MM.1S (cell line): ENCODE measurements at regions not wholly inside any gene's neighbourhood (a gene's known extent, or its start where the extent isn't known, plus 50 kb on each side); places are given as distances from the start of the nearest gene placed in this dataset.

Experiments used
- DNase-seq: peaks from one replicate; pipeline ENCODE4 v3.0.0-alpha.2; 2015
- H2AFZ ChIP-seq: fragments of 300-600 bp; sonication (generic); 2 replicates; pipeline ENCODE4 v1.6.0; 2016; ENCODE audit warnings: antibody characterized with exemption, low read length
- H3F3A ChIP-seq: fragments of 300-600 bp; sonication (generic); 2 replicates; pipeline ENCODE4 v1.6.1; 2016; ENCODE audit warnings: mild to moderate bottlenecking, antibody characterized with exemption, low read length, moderate library complexity, mixed read lengths; ENCODE audit not compliant: insufficient read depth
- H3K27ac ChIP-seq: fragments of 300-600 bp; sonication (generic); 2 replicates; pipeline ENCODE4 v1.5.1; 2016; ENCODE audit warnings: mild to moderate bottlenecking, low read length
- H3K27me3 ChIP-seq: fragments of 300-600 bp; sonication (generic); replicated peaks from 2 replicates; pipeline ENCODE4 v1.6.0; 2016; ENCODE audit warnings: low read length; ENCODE audit not compliant: insufficient read depth
- H3K36me3 ChIP-seq: fragments of 300-600 bp; sonication (generic); replicated peaks from 2 replicates; pipeline ENCODE4 v1.6.1; 2016; ENCODE audit warnings: mild to moderate bottlenecking, low read length, mixed read lengths; ENCODE audit not compliant: insufficient read depth
- H3K4me1 ChIP-seq: fragments of 300-600 bp; sonication (generic); 2 replicates; pipeline ENCODE4 v1.6.1; 2016; ENCODE audit warnings: low read length, mixed read lengths
- H3K4me2 ChIP-seq: fragments of 300-600 bp; sonication (generic); 2 replicates; pipeline ENCODE4 v1.6.0; 2016; ENCODE audit warnings: low read depth, low read length
- H3K4me3 ChIP-seq: fragments of 300-600 bp; sonication (generic); 2 replicates; pipeline ENCODE4 v1.5.1; 2016; ENCODE audit warnings: low read length, mixed read lengths
- H3K79me2 ChIP-seq: fragments of 300-600 bp; sonication (generic); 2 replicates; pipeline ENCODE4 v1.6.1; 2016; ENCODE audit warnings: mixed run types, low read length, mixed read lengths
- H3K9ac ChIP-seq: fragments of 300-600 bp; sonication (generic); 2 replicates; pipeline ENCODE4 v1.6.1; 2016; ENCODE audit warnings: low read length, mixed read lengths
- H3K9me2 ChIP-seq: fragments of 300-600 bp; sonication (generic); replicated peaks from 2 replicates; pipeline ENCODE4 v1.6.1; 2016; ENCODE audit warnings: mild to moderate bottlenecking, low read length, mixed read lengths; ENCODE audit not compliant: insufficient read depth
- H3K9me3 ChIP-seq: fragments of 300-600 bp; sonication (generic); replicated peaks from 2 replicates; pipeline ENCODE4 v1.6.1; 2016; ENCODE audit warnings: mild to moderate bottlenecking, low read length, mixed read lengths; ENCODE audit not compliant: insufficient read depth
- H4K20me1 ChIP-seq: fragments of 300-600 bp; sonication (generic); 2 replicates; pipeline ENCODE4 v1.6.1; 2016; ENCODE audit warnings: mild to moderate bottlenecking, low read length, moderate library complexity, mixed read lengths; ENCODE audit not compliant: insufficient read depth
- CTCF ChIP-seq: fragments of 300-600 bp; sonication (generic); IDR thresholded peaks from 2 replicates; pipeline ENCODE4 v1.5.1; 2016; ENCODE audit warnings: antibody characterized with exemption, low read length, mixed read lengths
- EZH2 ChIP-seq: fragments of 300-600 bp; sonication (generic); optimal IDR thresholded peaks from 2 replicates; pipeline ENCODE3; 2017; ENCODE audit warnings: low read depth, mild to moderate bottlenecking, antibody characterized with exemption, low read length, mixed read lengths
- EZH2phosphoT487 ChIP-seq: fragments of 300-600 bp; sonication (generic); IDR thresholded peaks from 2 replicates; pipeline ENCODE4 v1.6.1; 2018; ENCODE audit warnings: antibody characterized with exemption, low read length

- Histone ChIP-seq H3K4me3 (no peak overlapping the region), H3K4me1 (no peaks in the 10 kb centered on the region), H3K36me3 (no peaks in the 10 kb centered on the region), H3K4me2 (no peak overlapping the region), H3K27ac (no peak overlapping the region), H3K27me3 (no peaks in the 10 kb centered on the region), H3K9me2 (no peaks in the 10 kb centered on the region), H3F3A (no peaks in the 10 kb centered on the region), H3K9ac (no peak overlapping the region), H4K20me1 (no peaks in the 10 kb centered on the region), H3K9me3 (no peaks in the 10 kb centered on the region), H3K79me2 (no peaks in the 10 kb centered on the region), H2AFZ (no peak overlapping the region)
- no peak for TF ChIP-seq EZH2
- TF ChIP-seq CTCF: no peak
- TF ChIP-seq EZH2phosphoT487: no peak
- no peak for DNase-seq
Measured at GRCh38 chr3:109903100-109903499, 565.8 kb upstream of the DPPA4 start.

- Histone ChIP-seq H3K79me2 (no peaks in the 10 kb centered on the region), H2AFZ (no peak overlapping the region), H4K20me1 (no peaks in the 10 kb centered on the region), H3K36me3 (no peaks in the 10 kb centered on the region), H3K4me3 (no peak overlapping the region), H3K27me3 (no peaks in the 10 kb centered on the region), H3K9ac (no peak overlapping the region), H3K4me1 (no peaks in the 10 kb centered on the region), H3K9me2 (no peaks in the 10 kb centered on the region), H3K27ac (no peak overlapping the region), H3K4me2 (no peak overlapping the region), H3K9me3 (no peaks in the 10 kb centered on the region), H3F3A (no peaks in the 10 kb centered on the region)
- TF ChIP-seq CTCF: no peak
- no peak for TF ChIP-seq EZH2
- no peak for TF ChIP-seq EZH2phosphoT487
- no peak for DNase-seq
Measured at GRCh38 chr3:109910772-109911171, 573.4 kb upstream of the DPPA4 start.

- Histone ChIP-seq H2AFZ (peak overlapping the region; percentile 53; the same call in 1 of the 2 replicates), H3K4me2 (peak overlapping the region; percentile 53), H3K4me3 (peak overlapping the region; percentile 29; the same call in 1 of the 2 replicates)
Measured at GRCh38 chr3:109918740-109919139, 581.4 kb upstream of the DPPA4 start.

GRCh38 chr3:109920749-109921148 is 583.4 kb upstream of the DPPA4 start:
- Histone ChIP-seq H2AFZ (no peak overlapping the region), H3K4me2 (no peak overlapping the region), H3K9ac (no peak overlapping the region), H4K20me1 (no peaks in the 10 kb centered on the region), H3K79me2 (no peaks in the 10 kb centered on the region), H3F3A (0 out of 2 replicates have a peak, but pooled peaks cover 9% of the 10 kb centered on the region), H3K4me3 (no peak overlapping the region), H3K27me3 (no peaks in the 10 kb centered on the region), H3K9me3 (no peaks in the 10 kb centered on the region), H3K36me3 (no peaks in the 10 kb centered on the region), H3K4me1 (peaks cover 42% of the 10 kb centered on the region), H3K27ac (no peak overlapping the region), H3K9me2 (no peaks in the 10 kb centered on the region)
- DNase-seq: no peak
- no peak for TF ChIP-seq CTCF
- TF ChIP-seq EZH2: no peak
- no peak for TF ChIP-seq EZH2phosphoT487

More at GRCh38 chr3:109918740-109919139, 581.4 kb upstream of the DPPA4 start:
- Histone ChIP-seq H3K9me2 (no peaks in the 10 kb centered on the region), H3K9me3 (no peaks in the 10 kb centered on the region), H3K27me3 (no peaks in the 10 kb centered on the region), H3K9ac (peak overlapping the region; percentile 58; the same call in 1 of the 2 replicates), H3K4me1 (peaks cover 42% of the 10 kb centered on the region), H4K20me1 (no peaks in the 10 kb centered on the region), H3K36me3 (no peaks in the 10 kb centered on the region), H3K27ac (peak overlapping the region; percentile 81), H3K79me2 (no peaks in the 10 kb centered on the region), H3F3A (0 out of 2 replicates have a peak, but pooled peaks cover 9% of the 10 kb centered on the region)
- peak; percentile 78 for DNase-seq
- TF ChIP-seq EZH2: no peak
- no peak for TF ChIP-seq EZH2phosphoT487
